Right lobe of liver (tissue), 6 donors: ENCODE measurements at regions not wholly inside any gene's neighbourhood (a gene's known extent, or its start where the extent isn't known, plus 50 kb on each side); places are given as distances from the start of the nearest gene placed in this dataset.

ENCODE experiments used
- ATAC-seq, 4 donors: fragments of 200-7000 bp; cut with Tn5 transposase; one replicate each; pipeline ENCODE4 v1.9.1; 2020; ENCODE audit warnings: mild to moderate bottlenecking in 4 of 4, moderate library complexity in 4 of 4
- DNase-seq, 3 donors: peaks; one replicate each; pipeline ENCODE4 v3.0.0-alpha.2; 2020
- H3K27ac ChIP-seq, 3 donors: fragments of 200-600 bp; one replicate each; pipeline ENCODE4 v1.8.0; 2022
- H3K27me3 ChIP-seq, 2 donors: fragments of 200-600 bp; one replicate each; pipeline ENCODE4 v1.8.0; 2022
- H3K36me3 ChIP-seq, 4 donors: fragments of 200-600 bp; sonication (generic) in 1 of 4; one replicate each; pipeline versions ENCODE4 v1.5.1 to v1.8.0; 2017 to 2022; ENCODE audit warnings: control low read depth in 1 of 4
- H3K4me1 ChIP-seq, 4 donors: fragments of 200-600 bp; sonication (generic) in 1 of 4; one replicate each; pipeline versions ENCODE4 v1.5.1 to v1.8.0; 2017 to 2022; ENCODE audit warnings: control low read depth in 1 of 4
- H3K4me3 ChIP-seq, 3 donors: fragments of 200-600 bp; one replicate each; pipeline ENCODE4 v1.8.0; 2022
- H3K9me3 ChIP-seq, 4 donors: fragments of 200-600 bp; sonication (generic) in 1 of 4; one replicate each; pipeline versions ENCODE4 v1.5.1 to v1.8.0; 2017 to 2022; ENCODE audit warnings: control low read depth in 1 of 4
- POLR2A ChIP-seq: fragments of 450-650 bp; IDR thresholded peaks from one replicate; pipeline ENCODE4 v1.6.1; 2017; ENCODE audit warnings: antibody characterized with exemption, mild to moderate bottlenecking
- WGBS: methylation state at CpG from one replicate; pipeline ENCODE4 v1.1.6; 2018; ENCODE audit warnings: low coverage, low lambda C conversion rate; ENCODE audit not compliant: insufficient coverage; ENCODE audit errors: missing lambda C conversion rate; 5-methylcytosine and 5-hydroxymethylcytosine counted together
- intact Hi-C, 2 donors: fragments of 100-400 bp; cut with DNase I; formaldehyde crosslinking; loops; one replicate each; pipeline versions ENCODE4 v1.11.2 to v1.14.1; 2022
- TF ChIP-seq, protein P1 (sequence below), 4 donors: fragments of 200-600 bp in 3 of 4; fragments of 450-650 bp in 1 of 4; IDR thresholded peaks; one replicate each; pipeline versions ENCODE4 v1.5.1 to v1.8.0; 2016 to 2022; ENCODE audit warnings: antibody characterized with exemption in 4 of 4, mild to moderate bottlenecking in 2 of 4
- donor health status: DM: no; HTN: yes; CAD: no.
- donor health status: DM: no; HTN: no; CAD: no.
- donor health status: DM: no; HTN: no; CAD: no.
- donor health status: DM: no; HTN: yes; CAD: no.
- donor health status: DM: no; HTN: yes; CAD: no.

DNA sequence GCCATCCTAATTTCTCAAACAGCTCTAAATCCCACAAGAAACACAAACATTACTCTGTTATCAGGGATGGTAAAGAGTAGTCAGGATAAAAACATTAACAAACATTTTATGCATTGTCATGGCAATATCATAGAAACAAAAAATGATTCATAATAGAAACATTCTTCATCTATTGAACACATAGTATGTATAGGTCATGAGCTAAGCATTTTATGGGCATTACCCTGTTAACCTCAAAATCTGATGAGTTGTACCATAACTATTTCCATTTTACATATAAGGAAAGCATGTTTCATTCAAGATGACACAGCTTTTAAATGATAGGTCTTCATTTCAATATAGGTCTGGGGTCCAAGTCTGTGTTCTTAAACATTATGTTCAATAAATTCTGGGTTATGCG is 344.9 kb downstream of the RND3 start:
- intact Hi-C loops: no loop called here
- Histone ChIP-seq H3K4me3 (no peak overlapping the region), H3K4me1 (no peaks in the 10 kb centered on the region), H3K27me3 (no peaks in the 10 kb centered on the region), H3K27ac (no peak overlapping the region), H3K36me3 (no peaks in the 10 kb centered on the region), H3K9me3 (peaks cover 0 to 6% (median 0%) of the 10 kb centered on the region in 4 donors)
- ATAC-seq: no peak
- DNase-seq: no peak
- 90% methylated on average over 1 of the region's 1 CpG for WGBS
- TF ChIP-seq POLR2A: no peak
- TF ChIP-seq, protein P1, sequence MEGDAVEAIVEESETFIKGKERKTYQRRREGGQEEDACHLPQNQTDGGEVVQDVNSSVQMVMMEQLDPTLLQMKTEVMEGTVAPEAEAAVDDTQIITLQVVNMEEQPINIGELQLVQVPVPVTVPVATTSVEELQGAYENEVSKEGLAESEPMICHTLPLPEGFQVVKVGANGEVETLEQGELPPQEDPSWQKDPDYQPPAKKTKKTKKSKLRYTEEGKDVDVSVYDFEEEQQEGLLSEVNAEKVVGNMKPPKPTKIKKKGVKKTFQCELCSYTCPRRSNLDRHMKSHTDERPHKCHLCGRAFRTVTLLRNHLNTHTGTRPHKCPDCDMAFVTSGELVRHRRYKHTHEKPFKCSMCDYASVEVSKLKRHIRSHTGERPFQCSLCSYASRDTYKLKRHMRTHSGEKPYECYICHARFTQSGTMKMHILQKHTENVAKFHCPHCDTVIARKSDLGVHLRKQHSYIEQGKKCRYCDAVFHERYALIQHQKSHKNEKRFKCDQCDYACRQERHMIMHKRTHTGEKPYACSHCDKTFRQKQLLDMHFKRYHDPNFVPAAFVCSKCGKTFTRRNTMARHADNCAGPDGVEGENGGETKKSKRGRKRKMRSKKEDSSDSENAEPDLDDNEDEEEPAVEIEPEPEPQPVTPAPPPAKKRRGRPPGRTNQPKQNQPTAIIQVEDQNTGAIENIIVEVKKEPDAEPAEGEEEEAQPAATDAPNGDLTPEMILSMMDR (IDR thresholded peaks at IDR 0.05): no peak

DNA sequence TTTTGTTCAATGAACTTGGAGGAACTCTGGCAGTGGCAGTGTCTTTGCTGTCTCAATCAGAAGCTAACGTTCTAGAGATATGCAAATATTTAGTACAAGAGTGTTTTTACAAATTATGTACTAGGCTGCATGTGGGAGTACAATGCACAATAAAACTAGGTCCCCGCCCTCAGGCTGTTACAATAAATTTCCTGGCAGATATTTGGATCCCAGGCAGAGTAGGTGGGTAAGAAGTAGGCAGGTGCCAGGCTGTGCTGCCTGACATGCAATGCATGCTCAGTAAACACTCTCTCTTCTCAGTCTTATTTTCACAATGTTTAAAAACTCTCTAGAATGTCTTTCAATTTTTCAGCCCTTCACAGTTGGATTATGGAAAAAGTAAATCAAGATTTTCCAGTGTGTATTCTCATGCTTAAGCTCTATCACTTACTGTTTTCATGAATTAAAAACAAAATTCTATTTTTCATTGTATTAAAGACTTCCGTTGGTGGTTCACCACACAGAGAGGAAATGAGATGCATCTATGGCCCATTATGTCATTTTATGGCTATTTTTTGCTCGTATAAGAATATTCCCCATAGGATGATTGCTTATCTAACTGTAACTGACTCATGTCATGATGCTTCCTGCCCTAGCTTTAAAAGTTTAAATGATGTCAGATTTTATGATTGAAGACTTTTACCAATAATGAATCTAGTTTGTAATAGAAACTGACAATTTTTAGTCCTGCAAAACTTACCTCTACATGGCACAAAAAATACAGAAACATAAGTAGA is 346.1 kb downstream of the RND3 start:
- ATAC-seq (no peak), DNase-seq (no peak)
- 34% methylated on average over 4 of the region's 4 CpGs for WGBS
- H3K4me3 ChIP-seq: no peak overlapping the region
- TF ChIP-seq POLR2A: no peak
- TF ChIP-seq, protein P1 (IDR thresholded peaks at IDR 0.05): no peak
- H3K27ac ChIP-seq: no peak overlapping the region
- H3K36me3 ChIP-seq: no peaks in the 10 kb centered on the region
- H3K27me3 ChIP-seq: no peaks in the 10 kb centered on the region
- H3K4me1 ChIP-seq: no peaks in the 10 kb centered on the region
- intact Hi-C loops: no loop called here
- peaks cover 0 to 1% (median 0%) of the 10 kb centered on the region in 4 donors for H3K9me3 ChIP-seq

DNA sequence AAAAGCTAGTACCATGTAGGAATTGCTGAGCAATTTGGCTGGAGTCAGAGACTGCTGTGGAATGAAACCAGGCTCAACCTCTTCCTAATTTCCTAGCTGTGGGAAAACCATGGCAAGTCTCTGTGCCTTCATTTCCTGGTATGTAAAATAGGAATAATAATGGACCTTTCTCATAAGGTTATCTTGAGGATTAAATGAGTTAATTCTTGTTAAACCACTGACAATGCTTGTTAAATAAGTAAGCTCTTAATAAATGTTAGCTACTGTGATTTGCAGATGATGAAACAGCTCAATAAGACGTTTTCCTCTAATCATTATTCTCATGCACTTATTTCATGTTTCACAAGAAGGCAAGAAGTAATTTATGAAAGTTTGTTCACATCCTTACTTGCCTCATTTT is 346.7 kb downstream of the RND3 start:
- Histone ChIP-seq H3K4me1 (no peaks in the 10 kb centered on the region), H3K27me3 (no peaks in the 10 kb centered on the region), H3K27ac (no peak overlapping the region), H3K36me3 (no peaks in the 10 kb centered on the region), H3K4me3 (no peak overlapping the region), H3K9me3 (no peaks in the 10 kb centered on the region)
- TF ChIP-seq, protein P1 (IDR thresholded peaks at IDR 0.05): no peak
- no peak for TF ChIP-seq POLR2A
- intact Hi-C loops: no loop called here
- WGBS: 27% methylated on average over 1 of the region's 1 CpG
- DNase-seq: no peak
- ATAC-seq: no peak

DNA sequence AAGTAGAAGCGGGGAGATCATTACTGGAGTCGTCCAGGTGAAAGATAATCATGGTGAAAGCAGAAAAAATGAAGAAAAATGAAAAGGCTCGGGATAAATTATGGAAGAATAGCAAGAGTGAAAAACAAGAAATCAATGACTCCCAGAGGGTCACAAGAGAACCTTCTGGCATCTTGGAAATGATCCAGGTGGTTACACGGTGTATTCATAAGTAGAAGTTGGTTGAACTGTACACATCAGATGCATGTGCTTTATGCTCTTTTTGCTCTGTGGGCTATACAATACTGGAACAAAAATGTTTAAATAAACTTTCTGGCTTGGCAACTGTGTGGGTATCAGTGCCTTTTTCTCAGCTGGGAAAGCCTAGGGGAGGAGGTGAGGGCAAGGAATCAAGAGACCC is 348.9 kb downstream of the RND3 start:
- Histone ChIP-seq H3K36me3 (no peaks in the 10 kb centered on the region), H3K4me1 (peaks cover 0 to 16% (median 0%) of the 10 kb centered on the region in 4 donors), H3K27ac (no peak overlapping the region), H3K4me3 (no peak overlapping the region), H3K27me3 (no peaks in the 10 kb centered on the region), H3K9me3 (no peaks in the 10 kb centered on the region)
- intact Hi-C loops: no loop called here
- WGBS: 85% methylated on average over 4 of the region's 4 CpGs
- no peak for TF ChIP-seq POLR2A
- TF ChIP-seq, protein P1 (IDR thresholded peaks at IDR 0.05): no peak
- DNase-seq: no peak
- ATAC-seq: no peak
